GM23338 (cell line): ENCODE measurements at regions not wholly inside any gene's neighbourhood (a gene's known extent, or its start where the extent isn't known, plus 50 kb on each side); places are given as distances from the start of the nearest gene placed in this dataset.

ENCODE experiments used
- EZH2 ChIP-seq: fragments of 200-600 bp; sonication (generic); IDR thresholded peaks from one replicate; pipeline ENCODE4 v1.8.0; 2017; ENCODE audit warnings: antibody characterized with exemption, mild to moderate bottlenecking, low read depth; ENCODE audit not compliant: unreplicated experiment
- TF ChIP-seq, protein P1 (sequence below), 2 experiments: fragments of 200-600 bp in 1 of 2; sonication (generic) in 1 of 2; conservative IDR thresholded peaks; 2 replicates each; pipeline versions ENCODE4 v1.5.1 to v1.6.1; 2016 to 2017; ENCODE audit warnings: antibody characterized with exemption in 2 of 2, low read depth in 2 of 2, mild to moderate bottlenecking in 2 of 2, moderate library complexity in 1 of 2
- TF ChIP-seq, protein P2 (sequence below): fragments of 250-450 bp; sonication (Bioruptor Pico); IDR thresholded peaks from 2 replicates; pipeline ENCODE4 v1.5.0; 2020; ENCODE audit warnings: mild to moderate bottlenecking, moderate library complexity

DNA sequence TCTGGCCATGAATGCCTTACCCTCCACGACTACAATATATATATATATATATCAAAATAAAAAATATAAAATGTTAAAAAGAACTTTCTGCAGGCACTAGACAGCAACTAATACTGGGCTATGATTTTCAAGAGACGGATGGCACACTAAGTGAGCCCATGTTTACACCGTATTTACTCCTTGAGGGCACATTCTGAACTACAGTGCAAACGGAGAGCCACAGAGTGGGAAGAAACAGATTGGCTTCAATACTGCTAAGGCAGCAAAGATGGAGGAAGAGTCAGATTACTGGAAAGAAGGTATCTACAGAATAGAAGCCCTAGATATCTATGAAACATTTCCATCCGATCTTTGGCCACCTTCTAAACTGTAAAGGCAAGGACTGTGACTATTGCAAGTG lies 330.3 kb downstream of the HTR1B start:
- TF ChIP-seq, protein P1, sequence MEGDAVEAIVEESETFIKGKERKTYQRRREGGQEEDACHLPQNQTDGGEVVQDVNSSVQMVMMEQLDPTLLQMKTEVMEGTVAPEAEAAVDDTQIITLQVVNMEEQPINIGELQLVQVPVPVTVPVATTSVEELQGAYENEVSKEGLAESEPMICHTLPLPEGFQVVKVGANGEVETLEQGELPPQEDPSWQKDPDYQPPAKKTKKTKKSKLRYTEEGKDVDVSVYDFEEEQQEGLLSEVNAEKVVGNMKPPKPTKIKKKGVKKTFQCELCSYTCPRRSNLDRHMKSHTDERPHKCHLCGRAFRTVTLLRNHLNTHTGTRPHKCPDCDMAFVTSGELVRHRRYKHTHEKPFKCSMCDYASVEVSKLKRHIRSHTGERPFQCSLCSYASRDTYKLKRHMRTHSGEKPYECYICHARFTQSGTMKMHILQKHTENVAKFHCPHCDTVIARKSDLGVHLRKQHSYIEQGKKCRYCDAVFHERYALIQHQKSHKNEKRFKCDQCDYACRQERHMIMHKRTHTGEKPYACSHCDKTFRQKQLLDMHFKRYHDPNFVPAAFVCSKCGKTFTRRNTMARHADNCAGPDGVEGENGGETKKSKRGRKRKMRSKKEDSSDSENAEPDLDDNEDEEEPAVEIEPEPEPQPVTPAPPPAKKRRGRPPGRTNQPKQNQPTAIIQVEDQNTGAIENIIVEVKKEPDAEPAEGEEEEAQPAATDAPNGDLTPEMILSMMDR (conservative IDR thresholded peaks at IDR 0.05; ENCODE audit: low read depth in 2 of 2) = no peak; a peak in 1 of 4 replicates
- TF ChIP-seq, protein P2, sequence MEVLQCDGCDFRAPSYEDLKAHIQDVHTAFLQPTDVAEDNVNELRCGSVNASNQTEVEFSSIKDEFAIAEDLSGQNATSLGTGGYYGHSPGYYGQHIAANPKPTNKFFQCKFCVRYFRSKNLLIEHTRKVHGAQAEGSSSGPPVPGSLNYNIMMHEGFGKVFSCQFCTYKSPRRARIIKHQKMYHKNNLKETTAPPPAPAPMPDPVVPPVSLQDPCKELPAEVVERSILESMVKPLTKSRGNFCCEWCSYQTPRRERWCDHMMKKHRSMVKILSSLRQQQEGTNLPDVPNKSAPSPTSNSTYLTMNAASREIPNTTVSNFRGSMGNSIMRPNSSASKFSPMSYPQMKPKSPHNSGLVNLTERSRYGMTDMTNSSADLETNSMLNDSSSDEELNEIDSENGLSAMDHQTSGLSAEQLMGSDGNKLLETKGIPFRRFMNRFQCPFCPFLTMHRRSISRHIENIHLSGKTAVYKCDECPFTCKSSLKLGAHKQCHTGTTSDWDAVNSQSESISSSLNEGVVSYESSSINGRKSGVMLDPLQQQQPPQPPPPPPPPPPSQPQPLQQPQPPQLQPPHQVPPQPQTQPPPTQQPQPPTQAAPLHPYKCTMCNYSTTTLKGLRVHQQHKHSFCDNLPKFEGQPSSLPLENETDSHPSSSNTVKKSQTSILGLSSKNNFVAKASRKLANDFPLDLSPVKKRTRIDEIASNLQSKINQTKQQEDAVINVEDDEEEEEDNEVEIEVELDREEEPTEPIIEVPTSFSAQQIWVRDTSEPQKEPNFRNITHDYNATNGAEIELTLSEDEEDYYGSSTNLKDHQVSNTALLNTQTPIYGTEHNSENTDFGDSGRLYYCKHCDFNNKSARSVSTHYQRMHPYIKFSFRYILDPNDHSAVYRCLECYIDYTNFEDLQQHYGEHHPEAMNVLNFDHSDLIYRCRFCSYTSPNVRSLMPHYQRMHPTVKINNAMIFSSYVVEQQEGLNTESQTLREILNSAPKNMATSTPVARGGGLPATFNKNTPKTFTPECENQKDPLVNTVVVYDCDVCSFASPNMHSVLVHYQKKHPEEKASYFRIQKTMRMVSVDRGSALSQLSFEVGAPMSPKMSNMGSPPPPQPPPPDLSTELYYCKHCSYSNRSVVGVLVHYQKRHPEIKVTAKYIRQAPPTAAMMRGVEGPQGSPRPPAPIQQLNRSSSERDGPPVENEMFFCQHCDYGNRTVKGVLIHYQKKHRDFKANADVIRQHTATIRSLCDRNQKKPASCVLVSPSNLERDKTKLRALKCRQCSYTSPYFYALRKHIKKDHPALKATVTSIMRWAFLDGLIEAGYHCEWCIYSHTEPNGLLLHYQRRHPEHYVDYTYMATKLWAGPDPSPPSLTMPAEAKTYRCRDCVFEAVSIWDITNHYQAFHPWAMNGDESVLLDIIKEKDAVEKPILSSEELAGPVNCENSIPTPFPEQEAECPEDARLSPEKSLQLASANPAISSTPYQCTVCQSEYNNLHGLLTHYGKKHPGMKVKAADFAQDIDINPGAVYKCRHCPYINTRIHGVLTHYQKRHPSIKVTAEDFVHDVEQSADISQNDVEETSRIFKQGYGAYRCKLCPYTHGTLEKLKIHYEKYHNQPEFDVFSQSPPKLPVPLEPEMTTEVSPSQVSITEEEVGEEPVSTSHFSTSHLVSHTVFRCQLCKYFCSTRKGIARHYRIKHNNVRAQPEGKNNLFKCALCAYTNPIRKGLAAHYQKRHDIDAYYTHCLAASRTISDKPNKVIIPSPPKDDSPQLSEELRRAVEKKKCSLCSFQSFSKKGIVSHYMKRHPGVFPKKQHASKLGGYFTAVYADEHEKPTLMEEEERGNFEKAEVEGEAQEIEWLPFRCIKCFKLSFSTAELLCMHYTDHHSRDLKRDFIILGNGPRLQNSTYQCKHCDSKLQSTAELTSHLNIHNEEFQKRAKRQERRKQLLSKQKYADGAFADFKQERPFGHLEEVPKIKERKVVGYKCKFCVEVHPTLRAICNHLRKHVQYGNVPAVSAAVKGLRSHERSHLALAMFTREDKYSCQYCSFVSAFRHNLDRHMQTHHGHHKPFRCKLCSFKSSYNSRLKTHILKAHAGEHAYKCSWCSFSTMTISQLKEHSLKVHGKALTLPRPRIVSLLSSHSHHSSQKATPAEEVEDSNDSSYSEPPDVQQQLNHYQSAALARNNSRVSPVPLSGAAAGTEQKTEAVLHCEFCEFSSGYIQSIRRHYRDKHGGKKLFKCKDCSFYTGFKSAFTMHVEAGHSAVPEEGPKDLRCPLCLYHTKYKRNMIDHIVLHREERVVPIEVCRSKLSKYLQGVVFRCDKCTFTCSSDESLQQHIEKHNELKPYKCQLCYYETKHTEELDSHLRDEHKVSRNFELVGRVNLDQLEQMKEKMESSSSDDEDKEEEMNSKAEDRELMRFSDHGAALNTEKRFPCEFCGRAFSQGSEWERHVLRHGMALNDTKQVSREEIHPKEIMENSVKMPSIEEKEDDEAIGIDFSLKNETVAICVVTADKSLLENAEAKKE (CRISPR knock-in tag) = no peak
- TF ChIP-seq EZH2 = no peak
